ENCODE measurements at regions not wholly inside any gene's neighbourhood (a gene's known extent, or its start where the extent isn't known, plus 50 kb on each side); places are given as distances from the start of the nearest gene placed in this dataset.
"Not testable (repeated sequence)": the region's sequence is repeated elsewhere in the genome, so short reads cannot be mapped to it uniquely, and the experiment has no call there.

- DNase-seq, result no peak
Observed at GRCh38 chrX:45807572-45808425, 607.1 kb upstream of the DIPK2B start.

GRCh38 chrX:45806410-45807121 is 605.9 kb upstream of the DIPK2B start:
- DNase-seq, result no peak

GRCh38 chrX:45804276-45804675 is 603.6 kb upstream of the DIPK2B start:
- no peak for DNase-seq

- DNase-seq, result no peak
Observed at GRCh38 chrX:45803383-45803921, 602.8 kb upstream of the DIPK2B start.

GRCh38 chrX:45801554-45801953 is 600.9 kb upstream of the DIPK2B start:
- no peak for DNase-seq

GRCh38 chrX:45800746-45801453 is 600.2 kb upstream of the DIPK2B start:
- not testable (repeated sequence) for DNase-seq

GRCh38 chrX:45799576-45799975 is 598.9 kb upstream of the DIPK2B start:
- DNase-seq, result no peak

- no peak for DNase-seq
Observed at GRCh38 chrX:45795546-45795945, 594.9 kb upstream of the DIPK2B start.

GRCh38 chrX:45794995-45795337 is 594.3 kb upstream of the DIPK2B start:
- DNase-seq, result no peak

- DNase-seq, result no peak
Observed at GRCh38 chrX:45794323-45794994, 593.8 kb upstream of the DIPK2B start.

GRCh38 chrX:45788941-45789348 is 588.3 kb upstream of the DIPK2B start:
- no peak for DNase-seq

- DNase-seq, result no peak
Observed at GRCh38 chrX:45788315-45788714, 587.6 kb upstream of the DIPK2B start.

- DNase-seq, result no peak
Observed at GRCh38 chrX:45784590-45784989, 583.9 kb upstream of the DIPK2B start.

- DNase-seq, result no peak
Observed at GRCh38 chrX:45783002-45783401, 582.3 kb upstream of the DIPK2B start.

- no peak for DNase-seq
Observed at GRCh38 chrX:45781901-45782553, 581.4 kb upstream of the DIPK2B start.

- DNase-seq, result peak; percentile 6
Observed at GRCh38 chrX:45778616-45779015, 577.9 kb upstream of the DIPK2B start.

- no peak for DNase-seq
Observed at GRCh38 chrX:45777366-45777765, 576.7 kb upstream of the DIPK2B start.

GRCh38 chrX:45775468-45775867 is 574.8 kb upstream of the DIPK2B start:
- peak; percentile 9 for DNase-seq

GRCh38 chrX:45774961-45775360 is 574.3 kb upstream of the DIPK2B start:
- DNase-seq, result peak; percentile 55

GRCh38 chrX:45773572-45773971 is 572.9 kb upstream of the DIPK2B start:
- no peak for DNase-seq

- DNase-seq, result peak; percentile 14
Observed at GRCh38 chrX:45771560-45772340, 571.1 kb upstream of the DIPK2B start.

Measured in skin of body (tissue), 1 donor.